GM12878 (cell line): ENCODE measurements at regions not wholly inside any gene's neighbourhood (a gene's known extent, or its start where the extent isn't known, plus 50 kb on each side); places are given as distances from the start of the nearest gene placed in this dataset.

Experiments
- EZH2 ChIP-seq: IDR thresholded peaks from 2 replicates; pipeline ENCODE4 v1.6.1; 2012; ENCODE audit warnings: low read depth, mild to moderate bottlenecking, control low read depth, inconsistent platforms, low read length, borderline replicate concordance; ENCODE audit not compliant: control insufficient read depth
- MYC ChIP-seq: IDR thresholded peaks from 2 replicates; pipeline ENCODE4 v1.6.1; 2011; ENCODE audit warnings: mild to moderate bottlenecking, low read length, moderate library complexity, inconsistent platforms; ENCODE audit not compliant: insufficient read depth, insufficient replicate concordance, insufficient read length, severe bottlenecking
- POLR2A ChIP-seq: IDR thresholded peaks from 2 replicates; pipeline ENCODE4 v1.6.1; 2011; ENCODE audit warnings: low read depth, mild to moderate bottlenecking, low read length
- TAF1 ChIP-seq: IDR thresholded peaks from 2 replicates; pipeline ENCODE4 v1.6.1; 2011; ENCODE audit warnings: mild to moderate bottlenecking, low read depth, low read length, borderline replicate concordance
- TF ChIP-seq, protein P1 (sequence below), 3 experiments: IDR thresholded peaks in 2 of 3; conservative IDR thresholded peaks in 1 of 3; 2 replicates each; pipeline ENCODE4 v1.5.1; 2011; ENCODE audit warnings: low read depth in 3 of 3, low read length in 3 of 3, mild to moderate bottlenecking in 3 of 3, control low read depth in 2 of 3, moderate library complexity in 2 of 3, inconsistent platforms in 1 of 3, mixed read lengths in 1 of 3; ENCODE audit not compliant: control insufficient read depth in 2 of 3, insufficient read depth in 1 of 3; ENCODE audit errors: extremely low read depth in 1 of 3
- TF ChIP-seq, protein P2 (sequence below): IDR thresholded peaks from 2 replicates; pipeline ENCODE4 v1.6.1; 2012; ENCODE audit warnings: low read depth, low read length, improper control_type of control experiment
- TF ChIP-seq, protein P3 (sequence below): IDR thresholded peaks from 2 replicates; pipeline ENCODE4 v1.6.1; 2011; ENCODE audit warnings: mild to moderate bottlenecking, low read depth, low read length, moderate library complexity; ENCODE audit not compliant: insufficient replicate concordance

DNA sequence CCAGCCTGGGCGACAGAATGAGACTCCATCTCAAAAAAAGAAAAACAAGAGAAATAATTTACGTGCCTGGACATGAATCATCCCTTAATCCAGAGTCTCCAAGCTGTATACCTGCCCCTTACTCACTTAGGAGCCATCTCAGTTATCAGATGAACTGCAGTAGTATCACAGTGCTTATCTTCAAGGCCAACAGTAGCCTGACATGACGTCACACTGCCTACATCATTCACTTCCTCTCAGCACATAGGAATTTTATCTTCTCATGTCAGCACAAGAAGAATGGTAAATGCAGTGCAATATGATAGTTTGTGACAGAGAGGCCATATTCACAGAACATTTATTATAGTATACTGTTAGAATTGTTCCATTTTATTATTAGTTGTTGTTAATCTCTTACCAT, 216.6 kb downstream of the SS18 start:
- TF ChIP-seq, protein P1, sequence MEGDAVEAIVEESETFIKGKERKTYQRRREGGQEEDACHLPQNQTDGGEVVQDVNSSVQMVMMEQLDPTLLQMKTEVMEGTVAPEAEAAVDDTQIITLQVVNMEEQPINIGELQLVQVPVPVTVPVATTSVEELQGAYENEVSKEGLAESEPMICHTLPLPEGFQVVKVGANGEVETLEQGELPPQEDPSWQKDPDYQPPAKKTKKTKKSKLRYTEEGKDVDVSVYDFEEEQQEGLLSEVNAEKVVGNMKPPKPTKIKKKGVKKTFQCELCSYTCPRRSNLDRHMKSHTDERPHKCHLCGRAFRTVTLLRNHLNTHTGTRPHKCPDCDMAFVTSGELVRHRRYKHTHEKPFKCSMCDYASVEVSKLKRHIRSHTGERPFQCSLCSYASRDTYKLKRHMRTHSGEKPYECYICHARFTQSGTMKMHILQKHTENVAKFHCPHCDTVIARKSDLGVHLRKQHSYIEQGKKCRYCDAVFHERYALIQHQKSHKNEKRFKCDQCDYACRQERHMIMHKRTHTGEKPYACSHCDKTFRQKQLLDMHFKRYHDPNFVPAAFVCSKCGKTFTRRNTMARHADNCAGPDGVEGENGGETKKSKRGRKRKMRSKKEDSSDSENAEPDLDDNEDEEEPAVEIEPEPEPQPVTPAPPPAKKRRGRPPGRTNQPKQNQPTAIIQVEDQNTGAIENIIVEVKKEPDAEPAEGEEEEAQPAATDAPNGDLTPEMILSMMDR (IDR thresholded peaks at IDR 0.05 in 2 of 3, conservative IDR thresholded peaks at IDR 0.05 in 1 of 3; ENCODE audit: control insufficient read depth in 2 of 3, extremely low read depth in 1 of 3, insufficient read depth in 1 of 3, low read depth in 3 of 3, low read length in 3 of 3), result no peak
- TF ChIP-seq, protein P2, sequence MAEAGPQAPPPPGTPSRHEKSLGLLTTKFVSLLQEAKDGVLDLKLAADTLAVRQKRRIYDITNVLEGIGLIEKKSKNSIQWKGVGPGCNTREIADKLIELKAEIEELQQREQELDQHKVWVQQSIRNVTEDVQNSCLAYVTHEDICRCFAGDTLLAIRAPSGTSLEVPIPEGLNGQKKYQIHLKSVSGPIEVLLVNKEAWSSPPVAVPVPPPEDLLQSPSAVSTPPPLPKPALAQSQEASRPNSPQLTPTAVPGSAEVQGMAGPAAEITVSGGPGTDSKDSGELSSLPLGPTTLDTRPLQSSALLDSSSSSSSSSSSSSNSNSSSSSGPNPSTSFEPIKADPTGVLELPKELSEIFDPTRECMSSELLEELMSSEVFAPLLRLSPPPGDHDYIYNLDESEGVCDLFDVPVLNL, result no peak
- no peak for TF ChIP-seq POLR2A
- TF ChIP-seq, protein P3, sequence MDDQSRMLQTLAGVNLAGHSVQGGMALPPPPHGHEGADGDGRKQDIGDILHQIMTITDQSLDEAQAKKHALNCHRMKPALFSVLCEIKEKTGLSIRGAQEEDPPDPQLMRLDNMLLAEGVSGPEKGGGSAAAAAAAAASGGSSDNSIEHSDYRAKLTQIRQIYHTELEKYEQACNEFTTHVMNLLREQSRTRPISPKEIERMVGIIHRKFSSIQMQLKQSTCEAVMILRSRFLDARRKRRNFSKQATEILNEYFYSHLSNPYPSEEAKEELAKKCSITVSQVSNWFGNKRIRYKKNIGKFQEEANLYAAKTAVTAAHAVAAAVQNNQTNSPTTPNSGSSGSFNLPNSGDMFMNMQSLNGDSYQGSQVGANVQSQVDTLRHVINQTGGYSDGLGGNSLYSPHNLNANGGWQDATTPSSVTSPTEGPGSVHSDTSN, result no peak
- TF ChIP-seq TAF1, result no peak
- TF ChIP-seq EZH2, result no peak
- TF ChIP-seq MYC, result no peak
